Natural killer cell (primary cell): ENCODE measurements at regions not wholly inside any gene's neighbourhood (a gene's known extent, or its start where the extent isn't known, plus 50 kb on each side); places are given as distances from the start of the nearest gene placed in this dataset.

Experiments used
- ATAC-seq, 3 donors: fragments of 150-1000 bp in 2 of 3; fragments of 200-7000 bp in 1 of 3; cut with Tn5 transposase; 1 replicate in 1 of 3; 2 replicates in 2 of 3; pipeline ENCODE4 v1.10.0; 2021; ENCODE audit warnings: mild to moderate bottlenecking in 2 of 3, moderate library complexity in 2 of 3
- DNase-seq, 2 donors: peaks; one replicate each; pipeline versions ENCODE4 v3.0.0 to v3.0.0-alpha.2; 2013 to 2021; ENCODE audit warnings: mixed read lengths in 1 of 2
- H3K27ac ChIP-seq: one replicate; pipeline ENCODE4 v1.5.1; 2013; ENCODE audit warnings: mild to moderate bottlenecking, low read length
- H3K27me3 ChIP-seq: one replicate; pipeline ENCODE4 v1.6.1; 2013; ENCODE audit warnings: low read length; ENCODE audit not compliant: control insufficient read depth, insufficient read depth
- H3K36me3 ChIP-seq: one replicate; pipeline ENCODE4 v1.6.1; 2013; ENCODE audit warnings: low read length; ENCODE audit not compliant: control insufficient read depth, insufficient read depth
- H3K4me1 ChIP-seq: one replicate; pipeline ENCODE4 v1.6.1; 2013; ENCODE audit warnings: low read length; ENCODE audit not compliant: control insufficient read depth, insufficient read depth
- H3K4me3 ChIP-seq: one replicate; pipeline ENCODE4 v1.5.1; 2013; ENCODE audit warnings: low read length
- H3K9me3 ChIP-seq: one replicate; pipeline ENCODE4 v1.6.1; 2013; ENCODE audit warnings: low read length; ENCODE audit not compliant: control insufficient read depth, insufficient read depth
- H3K27ac Mint-ChIP-seq, 2 donors: one replicate each; pipeline ENCODE4 v1.8.0; 2022; ENCODE audit warnings: mild to moderate bottlenecking in 2 of 2, mixed read lengths in 2 of 2, moderate library complexity in 1 of 2
- H3K27me3 Mint-ChIP-seq, 2 donors: one replicate each; pipeline ENCODE4 v1.8.0; 2022; ENCODE audit warnings: low read depth in 2 of 2, mixed read lengths in 2 of 2
- H3K36me3 Mint-ChIP-seq: one replicate; pipeline ENCODE4 v1.8.0; 2022; ENCODE audit warnings: mixed read lengths
- H3K4me1 Mint-ChIP-seq, 2 donors: one replicate each; pipeline ENCODE4 v1.8.0; 2022; ENCODE audit warnings: mixed read lengths in 2 of 2
- H3K4me3 Mint-ChIP-seq: one replicate; pipeline ENCODE4 v1.8.0; 2022; ENCODE audit warnings: mild to moderate bottlenecking, moderate library complexity, mixed read lengths
- H3K9me3 Mint-ChIP-seq, 2 donors: one replicate each; pipeline ENCODE4 v1.8.0; 2022; ENCODE audit warnings: mixed read lengths in 2 of 2
- WGBS: methylation state at CpG from one replicate; pipeline ENCODE4 v1.1.7; 2013; ENCODE audit warnings: missing lambda C conversion rate; ENCODE audit not compliant: insufficient coverage; 5-methylcytosine and 5-hydroxymethylcytosine counted together
- intact Hi-C: fragments of 100-400 bp; cut with micrococcal nuclease; formaldehyde crosslinking; loops from one replicate; pipeline ENCODE4 v1.14.2; 2022
- TF ChIP-seq, protein P1 (sequence below): fragments of 200-600 bp; IDR thresholded peaks from one replicate; pipeline ENCODE4 v1.8.0; 2022; ENCODE audit warnings: antibody characterized with exemption

DNA sequence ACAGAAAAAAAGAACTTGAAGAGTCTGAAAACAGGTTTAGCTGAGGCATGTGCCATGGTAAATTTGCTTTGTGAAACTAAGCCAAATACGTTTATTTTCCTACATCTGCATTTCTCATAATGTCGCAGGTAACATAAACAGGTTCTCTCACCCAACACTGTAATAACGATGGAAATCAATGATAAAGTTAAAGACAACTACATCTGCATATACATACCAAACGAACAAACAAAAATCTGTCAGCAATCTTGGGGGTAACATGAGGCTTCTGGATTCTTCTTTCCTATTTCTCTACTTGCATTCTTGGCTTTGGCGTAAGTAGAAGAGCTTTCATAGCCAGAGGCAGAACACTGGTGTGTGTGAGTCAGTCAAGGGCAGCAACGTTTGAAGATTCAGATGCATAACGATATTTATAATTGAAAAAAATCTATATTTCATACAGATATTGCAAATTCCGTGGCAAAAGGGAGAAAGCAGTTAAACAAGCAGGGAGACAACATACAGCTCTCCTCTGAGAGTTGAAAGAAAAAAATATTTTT lies 195.1 kb downstream of the EDN1 start:
- H3K36me3 ChIP-seq, result no peaks in the 10 kb centered on the region
- no peak overlapping the region for H3K4me3 ChIP-seq
- H3K27ac Mint-ChIP-seq, result no peak overlapping the region
- WGBS, result 85% methylated on average over 8 of the region's 8 CpGs
- no peaks in the 10 kb centered on the region for H3K36me3 Mint-ChIP-seq
- H3K4me3 Mint-ChIP-seq, result no peak overlapping the region
- intact Hi-C loops, result no loop called here
- H3K9me3 Mint-ChIP-seq, result peaks cover 2% of the 10 kb centered on the region in 2 donors
- H3K4me1 ChIP-seq, result no peaks in the 10 kb centered on the region
- H3K27me3 Mint-ChIP-seq, result no peaks in the 10 kb centered on the region
- ATAC-seq, result no peak
- DNase-seq, result no peak
- H3K9me3 ChIP-seq, result no peaks in the 10 kb centered on the region
- TF ChIP-seq, protein P1, sequence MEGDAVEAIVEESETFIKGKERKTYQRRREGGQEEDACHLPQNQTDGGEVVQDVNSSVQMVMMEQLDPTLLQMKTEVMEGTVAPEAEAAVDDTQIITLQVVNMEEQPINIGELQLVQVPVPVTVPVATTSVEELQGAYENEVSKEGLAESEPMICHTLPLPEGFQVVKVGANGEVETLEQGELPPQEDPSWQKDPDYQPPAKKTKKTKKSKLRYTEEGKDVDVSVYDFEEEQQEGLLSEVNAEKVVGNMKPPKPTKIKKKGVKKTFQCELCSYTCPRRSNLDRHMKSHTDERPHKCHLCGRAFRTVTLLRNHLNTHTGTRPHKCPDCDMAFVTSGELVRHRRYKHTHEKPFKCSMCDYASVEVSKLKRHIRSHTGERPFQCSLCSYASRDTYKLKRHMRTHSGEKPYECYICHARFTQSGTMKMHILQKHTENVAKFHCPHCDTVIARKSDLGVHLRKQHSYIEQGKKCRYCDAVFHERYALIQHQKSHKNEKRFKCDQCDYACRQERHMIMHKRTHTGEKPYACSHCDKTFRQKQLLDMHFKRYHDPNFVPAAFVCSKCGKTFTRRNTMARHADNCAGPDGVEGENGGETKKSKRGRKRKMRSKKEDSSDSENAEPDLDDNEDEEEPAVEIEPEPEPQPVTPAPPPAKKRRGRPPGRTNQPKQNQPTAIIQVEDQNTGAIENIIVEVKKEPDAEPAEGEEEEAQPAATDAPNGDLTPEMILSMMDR, result no peak
- peaks cover 8 to 9% of the 10 kb centered on the region in 2 donors for H3K4me1 Mint-ChIP-seq
- no peak overlapping the region for H3K27ac ChIP-seq
- H3K27me3 ChIP-seq, result no peaks in the 10 kb centered on the region

DNA sequence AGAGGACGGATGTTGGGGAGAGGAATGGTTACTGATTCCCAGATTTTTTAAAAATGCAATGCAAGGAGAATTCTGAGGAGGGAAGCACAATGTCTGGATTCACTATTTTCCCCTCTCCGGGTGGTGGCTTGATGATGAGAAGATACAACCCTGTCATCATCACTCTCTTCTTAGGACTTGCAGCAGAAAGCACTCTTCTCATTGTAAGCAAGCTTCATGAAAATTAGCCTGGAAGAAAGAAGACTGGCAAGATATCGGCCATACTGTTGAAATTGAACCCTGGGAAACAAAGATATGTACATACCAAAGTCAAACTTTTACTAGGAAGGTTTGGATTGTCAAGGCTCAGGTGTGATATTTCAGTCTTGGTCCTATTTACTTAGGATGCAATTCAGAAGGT lies 195.7 kb downstream of the EDN1 start:
- no peak overlapping the region for H3K27ac Mint-ChIP-seq

DNA sequence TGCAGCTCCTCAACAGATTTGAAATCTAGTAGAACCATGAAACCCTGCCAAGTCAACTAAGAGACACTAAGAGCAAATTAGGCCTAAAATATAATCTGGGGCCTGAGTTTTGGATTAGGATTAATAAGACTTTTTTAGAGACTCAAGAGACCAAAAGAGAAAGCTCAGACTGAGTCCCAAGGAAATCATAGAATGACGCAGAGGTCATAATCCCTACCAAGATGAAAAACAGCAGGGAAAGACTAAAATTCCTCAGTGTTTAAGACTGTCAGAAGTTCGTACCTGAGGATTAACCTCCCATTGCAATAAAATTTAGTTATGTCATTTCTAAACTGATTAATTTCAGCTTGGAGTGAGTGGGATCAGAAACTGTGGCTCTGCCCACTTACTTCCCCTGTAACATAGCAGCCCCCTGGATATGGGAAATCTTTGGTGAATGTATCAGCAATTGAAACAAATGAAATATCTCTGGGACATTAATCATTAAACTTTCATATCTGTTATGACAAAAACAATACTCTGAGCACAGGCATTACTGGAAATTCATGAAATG lies 200.3 kb downstream of the EDN1 start:
- Histone ChIP-seq H3K4me3 (no peak overlapping the region), H3K27me3 (no peaks in the 10 kb centered on the region), H3K27ac (no peak overlapping the region), H3K36me3 (no peaks in the 10 kb centered on the region), H3K9me3 (no peaks in the 10 kb centered on the region), H3K4me1 (no peaks in the 10 kb centered on the region)
- DNase-seq (no peak), ATAC-seq (no peak)
- Mint-ChIP-seq H3K9me3 (peaks cover 2% of the 10 kb centered on the region in 2 donors), H3K36me3 (no peaks in the 10 kb centered on the region), H3K4me3 (no peak overlapping the region), H3K4me1 (no peaks in the 10 kb centered on the region), H3K27ac (no peak overlapping the region), H3K27me3 (peaks cover 0 to 6% of the 10 kb centered on the region in 2 donors)
- TF ChIP-seq, protein P1, result no peak
- intact Hi-C loops, result no loop called here
- 100% methylated on average over 1 of the region's 2 CpGs for WGBS

More for the DNA sequence above, 195.7 kb downstream of the EDN1 start:
- H3K36me3 ChIP-seq, result no peaks in the 10 kb centered on the region
- ATAC-seq (no peak), DNase-seq (no peak)
- Mint-ChIP-seq H3K4me1 (peaks cover 8 to 9% of the 10 kb centered on the region in 2 donors), H3K9me3 (peaks cover 2% of the 10 kb centered on the region in 2 donors), H3K27me3 (no peaks in the 10 kb centered on the region), H3K4me3 (no peak overlapping the region), H3K36me3 (no peaks in the 10 kb centered on the region)
- H3K4me3 ChIP-seq, result no peak overlapping the region
- no peaks in the 10 kb centered on the region for H3K4me1 ChIP-seq
- H3K27ac ChIP-seq, result no peak overlapping the region
- H3K9me3 ChIP-seq, result no peaks in the 10 kb centered on the region
- TF ChIP-seq, protein P1, result no peak
- H3K27me3 ChIP-seq, result no peaks in the 10 kb centered on the region
- 81% methylated on average over 3 of the region's 3 CpGs for WGBS
- intact Hi-C loops, result no loop called here
